Adrenal gland (tissue), 9 donors: ENCODE measurements at regions not wholly inside any gene's neighbourhood (a gene's known extent, or its start where the extent isn't known, plus 50 kb on each side); places are given as distances from the start of the nearest gene placed in this dataset.

Source experiments
- DNase-seq, 7 donors: peaks; one replicate each; pipeline ENCODE4 v3.0.0-alpha.2; 2019 to 2020
- H3K27ac ChIP-seq, 5 donors: fragments of 200-600 bp; sonication (generic) in 4 of 5; 1 replicate in 3 of 5; 2 replicates in 2 of 5; pipeline versions ENCODE4 v1.5.1 to v1.8.0; 2016 to 2020; ENCODE audit warnings: mild to moderate bottlenecking in 1 of 5
- H3K27me3 ChIP-seq: fragments of 200-600 bp; 2 replicates; pipeline ENCODE4 v1.8.0; 2021
- H3K36me3 ChIP-seq, 2 donors: fragments of 200-600 bp; replicated peaks in 1 of 2; 1 replicate in 1 of 2; 2 replicates in 1 of 2; pipeline versions ENCODE4 v1.5.1 to v1.8.0; 2018 to 2022
- H3K4me1 ChIP-seq, 2 donors: fragments of 200-600 bp; replicated peaks in 1 of 2; 1 replicate in 1 of 2; 2 replicates in 1 of 2; pipeline versions ENCODE4 v1.5.1 to v1.8.0; 2018 to 2021
- H3K4me3 ChIP-seq, 4 donors: fragments of 200-600 bp; sonication (generic) in 3 of 4; one replicate each; pipeline ENCODE4 v1.5.1; 2016 to 2018
- H3K9me3 ChIP-seq, 3 donors: fragments of 200-600 bp; sonication (generic) in 1 of 3; replicated peaks in 1 of 3; 1 replicate in 2 of 3; 2 replicates in 1 of 3; pipeline versions ENCODE4 v1.5.1 to v1.8.0; 2016 to 2021
- POLR2A ChIP-seq, 2 donors: fragments of 450-650 bp; IDR thresholded peaks; one replicate each; pipeline ENCODE4 v1.6.1; 2017; ENCODE audit warnings: antibody characterized with exemption in 2 of 2, mild to moderate bottlenecking in 2 of 2, moderate library complexity in 1 of 2
- WGBS, 4 donors: extraction: QIAGEN DNeasy Blood & Tissue Kit in 2 of 4; methylation state at CpG; one replicate each; pipeline versions ENCODE4 v1.1.5 to v1.1.7; 2013 to 2017; 5-methylcytosine and 5-hydroxymethylcytosine counted together
- intact Hi-C, 2 donors: fragments of 100-400 bp; cut with DNase I; formaldehyde crosslinking; loops; one replicate each; pipeline versions ENCODE4 v1.14.1 to v1.15.0; 2022 to 2023
- TF ChIP-seq, protein P1 (sequence below), 6 experiments: fragments of 450-650 bp in 4 of 6; fragments of 200-600 bp in 2 of 6; sonication (generic) in 1 of 6; IDR thresholded peaks; 1 replicate in 5 of 6; 2 replicates in 1 of 6; pipeline versions ENCODE4 v1.5.1 to v1.8.0; 2016 to 2021; ENCODE audit warnings: antibody characterized with exemption in 6 of 6, mild to moderate bottlenecking in 2 of 6, moderate library complexity in 1 of 6
- donor health status: healthy with polysubstance abuse.
- donor health status: Bipolar disorder and iron deficiency.
- donor health status: DM: yes; HTN: yes; CAD: no.
- donor health status: DM: no; HTN: no; CAD: no.
- donor health status: DM: no; HTN: no; CAD: no.

DNA sequence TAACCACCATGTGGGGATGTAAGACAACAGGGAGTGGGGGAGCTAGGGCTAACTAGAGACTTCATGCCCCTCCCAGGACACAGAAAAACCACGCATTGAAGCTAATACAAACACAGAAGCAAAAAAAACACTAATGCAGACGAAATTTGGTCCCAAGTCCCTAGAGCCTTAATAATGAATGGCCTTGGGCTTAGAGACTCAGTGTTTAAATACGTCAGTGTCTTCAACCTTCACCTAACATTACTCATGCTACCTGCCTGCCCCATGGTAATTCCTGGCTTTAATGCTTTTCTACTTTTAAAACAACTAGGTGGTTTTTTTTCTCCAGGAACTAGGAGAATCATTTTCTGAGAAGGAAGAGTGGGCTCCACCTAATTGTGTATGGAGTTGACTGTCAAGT, 64.1 kb upstream of the ITSN2 start:
- TF ChIP-seq, protein P1, sequence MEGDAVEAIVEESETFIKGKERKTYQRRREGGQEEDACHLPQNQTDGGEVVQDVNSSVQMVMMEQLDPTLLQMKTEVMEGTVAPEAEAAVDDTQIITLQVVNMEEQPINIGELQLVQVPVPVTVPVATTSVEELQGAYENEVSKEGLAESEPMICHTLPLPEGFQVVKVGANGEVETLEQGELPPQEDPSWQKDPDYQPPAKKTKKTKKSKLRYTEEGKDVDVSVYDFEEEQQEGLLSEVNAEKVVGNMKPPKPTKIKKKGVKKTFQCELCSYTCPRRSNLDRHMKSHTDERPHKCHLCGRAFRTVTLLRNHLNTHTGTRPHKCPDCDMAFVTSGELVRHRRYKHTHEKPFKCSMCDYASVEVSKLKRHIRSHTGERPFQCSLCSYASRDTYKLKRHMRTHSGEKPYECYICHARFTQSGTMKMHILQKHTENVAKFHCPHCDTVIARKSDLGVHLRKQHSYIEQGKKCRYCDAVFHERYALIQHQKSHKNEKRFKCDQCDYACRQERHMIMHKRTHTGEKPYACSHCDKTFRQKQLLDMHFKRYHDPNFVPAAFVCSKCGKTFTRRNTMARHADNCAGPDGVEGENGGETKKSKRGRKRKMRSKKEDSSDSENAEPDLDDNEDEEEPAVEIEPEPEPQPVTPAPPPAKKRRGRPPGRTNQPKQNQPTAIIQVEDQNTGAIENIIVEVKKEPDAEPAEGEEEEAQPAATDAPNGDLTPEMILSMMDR (IDR thresholded peaks at IDR 0.05): no peak
- TF ChIP-seq POLR2A (IDR thresholded peaks at IDR 0.05): no peak
- Histone ChIP-seq H3K9me3 (no peaks in the 10 kb centered on the region), H3K27ac (no peak overlapping the region), H3K4me3 (no peak overlapping the region), H3K4me1 (no peaks in the 10 kb centered on the region), H3K36me3 (no peaks in the 10 kb centered on the region), H3K27me3 (no peaks in the 10 kb centered on the region)
- 59 to 76% (median 66%) methylated on average over 3 of the region's 3 CpGs for WGBS, 4 donors
- intact Hi-C loops: no loop called here
- no peak for DNase-seq

- intact Hi-C loops: no loop called here
- H3K4me3 ChIP-seq: no peak overlapping the region
- no peak for DNase-seq
- WGBS, 4 donors: 77 to 80% (median 79%) methylated on average over 3 of the region's 3 CpGs
- H3K4me1 ChIP-seq: no peaks in the 10 kb centered on the region
- no peak overlapping the region for H3K27ac ChIP-seq
- no peaks in the 10 kb centered on the region for H3K27me3 ChIP-seq
- H3K9me3 ChIP-seq: no peaks in the 10 kb centered on the region
- no peak for TF ChIP-seq POLR2A (IDR thresholded peaks at IDR 0.05)
- TF ChIP-seq, protein P1 (IDR thresholded peaks at IDR 0.05): no peak
- H3K36me3 ChIP-seq: no peaks in the 10 kb centered on the region
These were observed 62.8 kb upstream of the ITSN2 start for GRCh38 chr2:24423095-24423494.

- 4 to 27% (median 26%) methylated on average over 3 to 4 of the region's 4 CpGs for WGBS, 4 donors
- peak; percentile 59 to 86 (median 66) for DNase-seq
- Histone ChIP-seq H3K4me3 (no peak overlapping the region), H3K4me1 (no peaks in the 10 kb centered on the region), H3K36me3 (no peaks in the 10 kb centered on the region), H3K9me3 (no peaks in the 10 kb centered on the region), H3K27ac (no peak overlapping the region), H3K27me3 (no peaks in the 10 kb centered on the region)
- TF ChIP-seq, protein P1 (IDR thresholded peaks at IDR 0.05): peak in 5 of 6 experiments; percentile 28 to 69 (median 65)
- no peak for TF ChIP-seq POLR2A (IDR thresholded peaks at IDR 0.05)
- intact Hi-C loops: loop anchor here in 1 of 2 donors (2.0 kb wide), 1 partner anchor 403 kb away; no protein-coding TSS in a partner anchor
These were observed 61.3 kb upstream of the ITSN2 start for GRCh38 chr2:24421668-24422067.

- TF ChIP-seq POLR2A (IDR thresholded peaks at IDR 0.05): no peak
- TF ChIP-seq, protein P1 (IDR thresholded peaks at IDR 0.05): no peak
- Histone ChIP-seq H3K27ac (no peak overlapping the region), H3K36me3 (no peaks in the 10 kb centered on the region), H3K4me3 (no peak overlapping the region), H3K9me3 (no peaks in the 10 kb centered on the region), H3K4me1 (no peaks in the 10 kb centered on the region), H3K27me3 (no peaks in the 10 kb centered on the region)
- WGBS, 4 donors: 43 to 56% (median 49%) methylated on average over 1 of the region's 1 CpG
- intact Hi-C loops: loop anchor here in 1 of 2 donors (2.0 kb wide), 1 partner anchor 404 kb away; no protein-coding TSS in a partner anchor
- DNase-seq: no peak
These were observed 60.0 kb upstream of the ITSN2 start for GRCh38 chr2:24420373-24420772.
